ENCODE measurements at regions not wholly inside any gene's neighbourhood (a gene's known extent, or its start where the extent isn't known, plus 50 kb on each side); places are given as distances from the start of the nearest gene placed in this dataset.
"Not testable (repeated sequence)": the region's sequence is repeated elsewhere in the genome, so short reads cannot be mapped to it uniquely, and the experiment has no call there.

- no peak for DNase-seq (ENCODE audit: low spot score)
Measured at GRCh38 chr15:79659691-79660090, 227.6 kb downstream of the MINAR1 start.

DNA sequence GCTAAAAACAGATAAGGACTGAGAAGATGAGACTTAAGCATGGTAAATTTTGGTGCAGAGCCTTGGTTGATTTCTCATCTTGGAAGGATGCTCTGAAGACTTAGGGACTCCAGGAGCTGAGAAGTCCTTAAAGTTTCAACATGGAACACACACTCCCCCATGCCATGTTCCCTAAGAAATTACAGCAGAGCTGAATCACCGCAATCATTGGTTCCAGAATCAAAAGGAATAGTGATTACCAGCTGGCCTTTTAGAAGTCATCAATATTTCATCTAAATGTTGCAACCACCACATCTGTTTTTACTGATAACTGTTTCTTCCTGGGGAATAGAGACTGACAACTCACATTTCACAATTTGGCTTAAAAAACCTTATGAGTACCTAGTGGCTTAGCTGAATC, 229.3 kb downstream of the MINAR1 start:
- DNase-seq (ENCODE audit: low spot score) = no peak

- peak; percentile 49 for DNase-seq (ENCODE audit: low spot score)
Measured at GRCh38 chr15:79673416-79674123, 223.2 kb downstream of the MTHFS start.

GRCh38 chr15:79674124-79674465, 222.7 kb downstream of the MTHFS start:
- no peak for DNase-seq (ENCODE audit: low spot score)

- DNase-seq (ENCODE audit: low spot score) = no peak
Measured at GRCh38 chr15:79675982-79676381, 220.8 kb downstream of the MTHFS start.

DNA sequence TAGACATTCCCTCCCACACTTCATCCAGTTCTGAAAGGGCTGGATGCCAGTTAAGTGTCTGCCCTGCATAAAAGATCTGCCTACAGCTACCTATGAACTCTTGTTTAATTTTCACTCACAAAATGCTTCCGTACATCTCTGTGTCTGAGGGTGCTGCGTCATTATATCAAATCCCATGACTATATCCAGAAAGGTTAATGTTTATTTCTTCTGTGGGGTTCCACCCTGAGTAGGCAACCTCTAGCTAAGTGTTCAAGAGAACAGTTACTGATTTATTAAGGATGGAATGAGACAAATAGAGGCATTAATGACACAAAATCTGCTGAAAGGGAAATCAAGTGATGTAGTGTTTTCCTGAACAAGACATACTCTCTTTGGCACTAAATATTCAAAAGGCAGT, 220.2 kb downstream of the MTHFS start:
- no peak for DNase-seq (ENCODE audit: low spot score)

DNA sequence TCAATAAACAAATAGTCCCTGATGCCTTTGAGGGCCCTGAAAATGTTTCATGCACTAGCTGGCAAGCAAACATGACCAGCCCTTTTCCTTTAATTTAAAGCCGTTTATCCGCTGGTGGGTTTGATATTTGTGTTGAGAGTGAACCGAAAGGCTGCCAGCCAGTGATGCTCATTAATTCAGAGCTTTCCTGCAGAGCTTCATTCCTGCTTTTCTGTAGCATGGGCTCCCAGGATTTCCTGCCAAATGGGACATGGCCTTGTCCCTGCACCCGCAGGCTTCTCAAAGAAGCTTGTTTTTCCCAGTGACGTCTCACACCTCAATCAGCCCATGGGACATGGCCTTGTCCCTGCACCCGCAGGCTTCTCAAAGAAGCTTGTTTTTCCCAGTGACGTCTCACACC, 219.6 kb downstream of the MTHFS start:
- no peak for DNase-seq (ENCODE audit: low spot score)

DNA sequence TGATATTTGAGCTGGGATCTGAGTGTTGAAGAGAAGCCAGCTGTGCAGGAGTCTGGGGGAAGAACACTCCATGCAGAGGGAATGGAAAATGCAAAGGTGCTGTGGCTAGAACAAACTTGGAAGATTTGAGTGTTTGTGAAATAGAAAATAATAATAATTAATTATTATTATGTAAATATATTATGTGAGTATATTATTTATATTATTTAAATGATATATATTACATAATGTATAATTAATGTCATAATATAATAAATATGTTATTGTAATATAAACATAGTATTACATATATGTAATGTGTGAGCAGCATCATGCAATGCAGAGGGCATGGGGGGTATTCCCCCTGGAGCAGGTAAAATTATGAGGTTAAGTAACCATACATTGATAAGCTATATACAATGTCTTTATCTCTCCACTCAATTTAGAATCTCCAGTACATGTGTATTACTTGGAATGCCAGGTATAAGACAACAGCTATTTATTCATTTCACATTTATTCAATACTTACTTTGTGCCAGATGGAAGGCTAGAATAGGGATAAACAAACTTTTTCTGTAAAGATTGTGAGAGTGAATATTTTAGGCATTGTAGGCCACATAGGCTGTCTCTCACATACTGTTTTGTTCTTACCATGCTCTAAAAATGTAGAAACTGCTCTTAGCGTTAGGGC, 218.6 kb downstream of the MTHFS start:
- DNase-seq (ENCODE audit: low spot score) = no peak

GRCh38 chr15:79680720-79681119, 216.1 kb downstream of the MTHFS start:
- DNase-seq (ENCODE audit: low spot score) = peak; percentile 42

DNA sequence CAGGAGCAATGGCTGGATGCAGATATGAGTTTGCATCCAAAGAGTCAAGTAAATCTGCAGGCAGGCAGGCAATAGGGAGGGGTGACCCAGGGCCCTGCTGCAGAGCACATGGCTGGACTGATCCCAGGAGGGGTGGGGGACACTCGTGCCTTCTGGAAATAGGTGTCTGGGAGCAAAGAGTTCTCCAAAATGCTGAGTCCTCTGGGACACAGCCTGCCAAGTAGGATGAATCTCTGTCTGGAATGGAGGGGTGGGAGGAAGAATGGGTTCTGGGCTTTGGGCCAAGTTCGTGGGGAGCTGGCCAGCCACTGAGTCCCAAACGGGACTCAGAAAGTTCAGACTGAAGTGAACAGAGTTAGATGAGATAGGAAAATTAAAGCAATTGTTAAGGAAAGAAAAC, 214.5 kb downstream of the MTHFS start:
- peak; percentile 68 for DNase-seq (ENCODE audit: low spot score)

GRCh38 chr15:79682851-79683288, 213.9 kb downstream of the MTHFS start:
- DNase-seq (ENCODE audit: low spot score) = peak; percentile 16

DNA sequence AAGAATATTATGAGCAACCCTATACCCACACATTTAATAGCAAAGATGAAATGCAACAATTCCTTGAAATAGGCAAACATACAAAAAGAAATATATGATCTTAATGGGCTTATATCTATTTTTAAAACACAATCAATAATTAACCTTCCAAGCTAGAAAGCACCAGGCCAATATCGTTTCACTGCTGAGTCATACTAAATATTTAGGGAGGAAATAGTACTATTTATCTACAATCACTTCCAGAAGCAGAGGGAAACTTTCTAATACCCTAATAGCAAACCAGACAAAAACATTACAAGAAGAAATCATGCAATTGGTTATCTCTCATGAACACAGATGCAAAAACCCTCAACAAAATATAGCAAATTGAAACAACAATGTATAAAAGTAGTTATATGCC, 207.8 kb downstream of the MTHFS start:
- DNase-seq (ENCODE audit: low spot score) = no peak

DNA sequence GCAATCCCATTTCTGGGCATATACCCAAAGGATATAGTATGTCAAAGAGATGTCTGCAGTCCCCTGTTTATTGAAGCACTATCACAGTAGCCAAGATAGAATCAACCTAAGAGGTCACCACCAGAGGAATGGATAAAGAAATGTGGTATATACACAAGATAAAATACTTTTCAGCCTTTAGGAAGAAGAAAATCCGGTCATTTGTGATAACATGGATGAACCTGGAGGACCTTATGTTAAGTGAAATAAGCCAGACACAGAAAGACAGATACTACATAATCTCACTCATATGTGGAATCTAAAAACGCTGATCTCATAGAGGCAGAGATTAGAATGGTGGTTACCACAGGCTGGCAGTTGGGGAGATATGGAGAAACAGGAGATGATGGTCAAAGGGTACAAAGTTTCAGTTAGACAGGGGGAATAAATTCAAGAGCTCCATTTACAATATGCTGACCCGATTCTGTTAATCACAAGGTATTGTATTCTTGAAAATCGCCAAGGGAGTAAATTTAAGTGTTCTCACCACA, 195.8 kb downstream of the MTHFS start:
- DNase-seq (ENCODE audit: low spot score) = no peak

DNA sequence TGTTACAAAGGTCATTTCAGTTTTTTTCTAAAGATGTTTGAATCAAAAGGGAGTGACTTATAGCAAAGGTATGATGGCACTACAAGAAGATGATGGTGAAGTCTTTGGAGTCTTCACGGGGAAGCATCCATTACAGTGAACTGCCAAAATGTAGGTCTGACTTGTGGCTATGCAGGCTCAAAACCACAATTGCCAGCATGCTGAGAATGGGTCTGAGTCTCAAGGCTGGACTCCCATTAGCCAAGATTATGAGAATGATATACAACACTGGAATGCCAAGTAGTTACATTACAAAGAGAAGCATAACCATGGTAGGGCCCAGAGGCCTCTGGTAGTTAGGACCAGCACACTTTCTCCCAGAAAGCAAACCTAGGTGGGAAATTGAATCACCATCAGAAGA, 194.2 kb downstream of the MTHFS start:
- DNase-seq (ENCODE audit: low spot score) = no peak

GRCh38 chr15:79721256-79721655, 175.6 kb downstream of the MTHFS start:
- no peak for DNase-seq (ENCODE audit: low spot score)

DNA sequence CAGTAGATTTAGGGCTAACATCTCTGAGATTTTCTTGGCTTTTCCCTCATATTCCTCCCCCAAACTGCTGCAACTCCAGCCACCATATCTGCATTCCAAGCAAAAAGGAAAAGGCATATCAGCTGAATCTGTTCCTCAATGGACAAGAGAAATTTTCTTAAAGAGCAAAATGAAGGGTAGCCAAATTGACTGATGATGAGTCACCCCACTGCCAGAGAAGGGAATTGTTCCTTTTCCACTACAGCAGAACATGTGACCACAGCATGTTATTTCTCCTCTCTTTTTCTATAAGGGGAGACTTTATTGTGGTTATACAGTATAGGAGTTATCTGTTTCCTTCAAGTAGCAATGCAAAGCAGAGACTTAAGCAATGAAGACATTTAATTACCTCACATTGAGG, 172.5 kb downstream of the MTHFS start:
- no peak for DNase-seq (ENCODE audit: low spot score)

DNA sequence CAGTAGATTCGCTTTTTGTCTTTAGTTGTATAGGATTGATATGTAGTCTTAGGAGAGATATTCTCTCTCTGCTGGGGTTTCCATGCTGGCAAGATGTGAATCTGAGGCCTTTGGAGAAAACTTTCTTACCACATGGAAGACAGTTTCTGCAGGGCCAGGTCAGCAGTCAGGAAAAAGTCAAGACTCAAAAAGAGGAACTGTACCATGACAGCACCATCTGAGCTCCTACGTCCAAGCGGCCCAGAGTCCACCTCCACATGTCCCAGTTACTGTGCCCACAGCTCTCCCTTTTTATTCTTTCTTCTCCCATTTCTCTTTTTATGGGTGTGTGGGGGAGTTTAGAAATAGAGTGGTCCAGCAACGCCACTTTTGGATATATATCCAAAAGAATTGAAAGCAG, 172.0 kb downstream of the MTHFS start:
- DNase-seq (ENCODE audit: low spot score) = no peak

DNA sequence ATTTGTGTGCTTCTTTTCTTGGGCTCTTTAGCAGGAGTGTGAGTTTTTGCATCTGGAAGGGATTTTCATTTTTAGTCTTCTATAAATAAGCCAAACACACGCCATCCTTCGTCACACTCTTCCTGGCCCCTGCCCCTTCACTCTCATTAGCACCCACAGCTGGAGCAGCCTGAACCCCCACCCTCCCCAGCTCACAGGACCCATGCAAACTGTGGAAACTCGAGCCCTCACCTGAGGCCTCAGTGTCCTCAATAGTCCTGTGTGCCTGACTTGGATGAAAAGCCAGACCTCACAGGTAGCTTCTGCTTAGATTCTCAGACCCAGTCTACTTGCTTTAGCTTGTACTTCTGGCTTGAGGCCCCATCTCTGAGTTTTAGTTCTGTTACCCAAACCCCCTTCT, 167.9 kb downstream of the MTHFS start:
- DNase-seq (ENCODE audit: low spot score) = no peak

DNA sequence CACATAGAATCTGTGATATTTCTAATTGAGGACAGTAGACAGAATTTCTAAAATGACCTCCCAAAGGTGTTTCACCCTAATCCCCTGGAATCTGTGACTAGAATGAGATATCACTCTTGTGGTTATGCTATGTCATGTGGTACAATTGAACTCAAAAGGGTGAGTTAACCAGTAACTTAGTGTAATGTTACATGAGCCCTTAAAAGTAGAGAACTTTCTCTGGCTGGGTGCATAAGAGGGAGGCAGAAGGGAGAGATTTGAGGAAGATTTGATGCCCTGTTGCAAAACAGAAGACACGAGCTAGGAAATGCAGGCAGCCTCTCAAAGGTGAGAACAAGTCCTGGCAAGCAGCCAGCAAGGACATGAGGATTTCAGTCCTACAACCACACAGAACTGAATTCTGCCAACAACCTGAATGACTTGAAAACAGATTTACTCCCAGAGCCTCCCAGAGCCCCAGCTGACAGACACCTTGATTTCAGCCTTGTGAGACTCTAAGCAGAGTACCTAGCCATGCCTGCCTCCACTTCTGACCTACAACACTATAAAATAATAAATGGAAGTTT, 160.3 kb downstream of the MTHFS start:
- DNase-seq (ENCODE audit: low spot score) = no peak

DNA sequence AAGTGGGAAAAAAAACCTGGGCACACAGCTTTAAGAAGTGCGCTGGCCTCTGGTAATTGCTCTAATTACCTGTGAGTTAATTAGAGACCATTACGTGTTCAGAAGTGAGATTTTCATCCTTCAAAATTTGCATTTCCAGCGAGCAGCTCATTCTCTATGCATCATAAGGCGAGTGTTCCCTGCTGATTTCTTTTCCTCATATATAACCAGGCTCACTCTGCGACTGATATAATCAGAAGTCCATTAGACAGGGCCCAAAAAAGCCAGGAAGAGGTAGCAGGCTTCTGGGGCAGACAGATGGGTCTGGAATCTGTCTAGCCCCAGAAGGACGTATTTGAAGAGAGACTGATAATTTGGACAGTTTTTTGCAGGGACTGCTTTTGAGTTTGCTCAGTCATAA, 158.7 kb downstream of the MTHFS start:
- DNase-seq (ENCODE audit: low spot score) = no peak

GRCh38 chr15:79740561-79740960, 156.3 kb downstream of the MTHFS start:
- DNase-seq (ENCODE audit: low spot score) = no peak

DNA sequence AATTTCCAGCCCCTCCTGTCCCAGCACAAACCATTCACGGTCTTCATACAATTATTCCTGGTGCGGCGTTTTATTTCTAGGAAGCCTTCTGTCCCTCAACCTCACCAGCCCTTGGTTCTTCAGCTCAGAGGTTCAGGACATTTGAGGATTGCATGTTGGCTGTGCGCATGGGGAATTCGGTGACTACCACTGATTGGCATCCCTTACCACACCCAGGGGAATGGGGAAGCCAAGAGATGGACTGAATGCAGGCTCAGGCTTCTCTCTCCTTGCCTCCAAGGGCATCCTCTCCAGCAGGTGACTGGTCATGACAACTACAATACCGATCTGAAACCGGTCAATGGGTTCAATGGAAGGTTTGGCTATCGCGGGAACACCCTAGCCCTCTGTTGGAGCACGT, 153.8 kb downstream of the MTHFS start:
- DNase-seq (ENCODE audit: low spot score) = no peak

DNA sequence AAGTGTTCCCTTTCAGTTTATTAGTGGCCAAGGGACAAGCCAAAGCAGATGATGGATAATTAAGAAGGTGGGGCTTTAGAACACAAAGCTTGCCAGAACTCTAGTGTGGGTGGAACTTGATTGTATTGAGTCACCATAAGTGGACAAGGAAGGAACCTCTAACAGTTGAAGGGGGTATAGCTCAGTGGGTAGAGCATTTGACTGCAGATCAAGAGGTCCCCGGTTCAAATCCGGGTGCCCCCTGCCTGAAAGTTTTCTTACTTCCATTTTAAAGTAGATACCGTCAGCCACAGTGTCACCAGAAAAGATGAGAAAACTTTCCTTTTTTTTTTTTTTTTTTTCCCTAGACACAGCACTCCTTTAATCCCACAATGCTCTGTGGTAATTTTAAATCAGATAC, 152.3 kb downstream of the MTHFS start:
- not testable (repeated sequence) for DNase-seq (ENCODE audit: low spot score)

Data from hepatic stellate cell (primary cell).